ENCODE measurements at regions not wholly inside any gene's neighbourhood (a gene's known extent, or its start where the extent isn't known, plus 50 kb on each side); places are given as distances from the start of the nearest gene placed in this dataset.

DNA sequence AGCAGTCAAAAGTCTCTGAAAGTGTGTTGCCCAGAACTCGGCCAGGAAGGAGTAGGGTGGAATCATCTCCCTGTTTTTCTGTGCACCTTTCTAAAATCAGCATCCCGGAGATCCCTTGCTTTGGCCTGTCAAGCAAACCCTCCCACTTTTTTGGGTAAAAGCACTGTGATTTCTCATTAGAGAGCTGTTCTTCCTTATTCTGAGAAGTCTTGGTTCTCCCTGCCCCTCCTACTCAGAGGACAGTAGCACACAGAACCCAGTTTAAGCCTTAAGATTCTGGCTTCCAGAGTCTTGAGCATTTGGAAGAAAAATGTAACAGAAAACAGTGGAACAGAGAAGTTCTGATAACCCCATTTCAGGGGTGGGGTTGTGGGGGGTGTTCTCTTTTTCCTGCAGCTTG, 52.6 kb upstream of the KATNAL1 start:
- TF ChIP-seq, protein P1, sequence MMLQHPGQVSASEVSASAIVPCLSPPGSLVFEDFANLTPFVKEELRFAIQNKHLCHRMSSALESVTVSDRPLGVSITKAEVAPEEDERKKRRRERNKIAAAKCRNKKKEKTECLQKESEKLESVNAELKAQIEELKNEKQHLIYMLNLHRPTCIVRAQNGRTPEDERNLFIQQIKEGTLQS (IDR thresholded peaks at IDR 0.05; ENCODE audit: insufficient read depth, low read depth, low read length) = no peak
- no peak for TF ChIP-seq BRCA1 (IDR thresholded peaks at IDR 0.05; ENCODE audit: low read depth, low read length)
- TF ChIP-seq, protein P2, sequence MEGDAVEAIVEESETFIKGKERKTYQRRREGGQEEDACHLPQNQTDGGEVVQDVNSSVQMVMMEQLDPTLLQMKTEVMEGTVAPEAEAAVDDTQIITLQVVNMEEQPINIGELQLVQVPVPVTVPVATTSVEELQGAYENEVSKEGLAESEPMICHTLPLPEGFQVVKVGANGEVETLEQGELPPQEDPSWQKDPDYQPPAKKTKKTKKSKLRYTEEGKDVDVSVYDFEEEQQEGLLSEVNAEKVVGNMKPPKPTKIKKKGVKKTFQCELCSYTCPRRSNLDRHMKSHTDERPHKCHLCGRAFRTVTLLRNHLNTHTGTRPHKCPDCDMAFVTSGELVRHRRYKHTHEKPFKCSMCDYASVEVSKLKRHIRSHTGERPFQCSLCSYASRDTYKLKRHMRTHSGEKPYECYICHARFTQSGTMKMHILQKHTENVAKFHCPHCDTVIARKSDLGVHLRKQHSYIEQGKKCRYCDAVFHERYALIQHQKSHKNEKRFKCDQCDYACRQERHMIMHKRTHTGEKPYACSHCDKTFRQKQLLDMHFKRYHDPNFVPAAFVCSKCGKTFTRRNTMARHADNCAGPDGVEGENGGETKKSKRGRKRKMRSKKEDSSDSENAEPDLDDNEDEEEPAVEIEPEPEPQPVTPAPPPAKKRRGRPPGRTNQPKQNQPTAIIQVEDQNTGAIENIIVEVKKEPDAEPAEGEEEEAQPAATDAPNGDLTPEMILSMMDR (IDR thresholded peaks at IDR 0.05; ENCODE audit: control extremely low read depth in 1 of 3, insufficient read depth in 1 of 3, low read depth in 1 of 3, low read length in 3 of 3) = no peak
- no peak for TF ChIP-seq POLR2A (IDR thresholded peaks at IDR 0.05; ENCODE audit: control extremely low read depth in 1 of 2, low read depth in 2 of 2, low read length in 2 of 2)
- TF ChIP-seq ASH2L (IDR thresholded peaks at IDR 0.05; ENCODE audit: low read length) = no peak
- TF ChIP-seq YY1 (IDR thresholded peaks at IDR 0.05; ENCODE audit: low read depth, low read length) = no peak
- TF ChIP-seq CHD2 (IDR thresholded peaks at IDR 0.05; ENCODE audit: low read length) = no peak
- no peak for TF ChIP-seq RAD21 (IDR thresholded peaks at IDR 0.05 in 1 of 2, conservative IDR thresholded peaks at IDR 0.05 in 1 of 2; ENCODE audit: low read depth in 2 of 2, low read length in 2 of 2)
- TF ChIP-seq SIN3A (conservative IDR thresholded peaks at IDR 0.05 in 1 of 2, IDR thresholded peaks at IDR 0.05 in 1 of 2; ENCODE audit: low read depth in 1 of 2, low read length in 2 of 2) = no peak
- no peak for TF ChIP-seq TEAD4 (IDR thresholded peaks at IDR 0.05; ENCODE audit: low read depth, low read length)
- no peak for TF ChIP-seq CBX5 (IDR thresholded peaks at IDR 0.05; ENCODE audit: low read depth, low read length)
- no peak for TF ChIP-seq EP300 (IDR thresholded peaks at IDR 0.05; ENCODE audit: borderline replicate concordance in 1 of 2, low read depth in 2 of 2, low read length in 2 of 2)
- no peak for TF ChIP-seq RXRA (IDR thresholded peaks at IDR 0.05; ENCODE audit: insufficient read depth, low read depth, low read length)
- TF ChIP-seq NRF1 (IDR thresholded peaks at IDR 0.05; ENCODE audit: low read depth, low read length) = no peak

All from H1 (cell line).